Colon (tissue), 2 donors: ENCODE measurements at regions not wholly inside any gene's neighbourhood (a gene's known extent, or its start where the extent isn't known, plus 50 kb on each side); places are given as distances from the start of the nearest gene placed in this dataset.
A peak's percentile ranks its signal among the peaks of the same experiment; 100 is the strongest.
"Not testable (repeated sequence)": the region's sequence is repeated elsewhere in the genome, so short reads cannot be mapped to it uniquely, and the experiment has no call there.

ENCODE experiments used
- FAIRE-seq: peaks from 2 replicates; lab custom pipeline; 2012; peaks lifted over from hg19 to GRCh38; lab: Jason Lieb, UNC
- donor health status: control.
- donor health status: control.

GRCh38 chr13:61215116-61215515 is 200.5 kb downstream of the PCDH20 start:
- no peak for FAIRE-seq

DNA sequence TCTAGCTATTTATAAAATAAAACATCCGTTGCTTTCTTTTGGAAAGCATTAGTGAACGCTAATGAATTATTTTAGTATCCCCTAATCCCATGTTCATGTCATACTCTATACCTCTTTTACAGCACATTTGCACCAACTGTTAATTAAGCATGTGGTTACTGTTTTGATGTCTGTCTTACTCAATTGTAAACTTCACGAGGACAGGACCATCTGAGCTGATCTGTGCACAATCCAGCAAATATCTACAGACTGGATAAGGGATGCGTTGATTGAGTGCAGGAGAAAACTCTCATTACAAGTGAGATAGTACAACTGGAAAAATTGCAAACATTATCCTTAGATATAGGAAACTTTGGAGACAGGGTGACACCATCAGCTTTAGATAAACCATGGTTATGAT is 201.1 kb downstream of the PCDH20 start:
- no peak for FAIRE-seq

- not testable (repeated sequence) for FAIRE-seq
Measured at GRCh38 chr13:61205898-61206297, 209.8 kb downstream of the PCDH20 start.

GRCh38 chr13:61204025-61204424 is 211.6 kb downstream of the PCDH20 start:
- FAIRE-seq, result no peak

DNA sequence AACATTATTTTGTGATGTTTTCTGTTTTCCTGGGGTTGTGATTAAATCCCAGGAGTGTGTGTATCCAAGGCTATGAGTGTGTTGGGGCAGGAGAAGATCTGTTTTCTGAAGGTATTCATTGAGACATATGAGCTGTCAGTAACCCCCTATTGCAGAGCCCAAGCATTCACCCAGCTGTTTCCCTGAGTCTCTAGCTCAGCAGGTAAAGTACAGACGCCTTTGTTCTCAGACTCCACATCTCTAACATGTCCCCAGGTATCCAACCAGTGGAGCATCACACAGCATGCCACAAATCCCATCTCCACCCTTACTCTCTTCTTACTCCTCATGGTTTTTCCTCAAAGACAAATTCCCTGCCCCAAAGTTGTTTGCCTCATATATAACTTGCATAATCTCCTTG is 213.6 kb downstream of the PCDH20 start:
- no peak for FAIRE-seq

GRCh38 chr13:61192826-61193225 is 222.8 kb downstream of the PCDH20 start:
- peak; percentile 10 for FAIRE-seq

DNA sequence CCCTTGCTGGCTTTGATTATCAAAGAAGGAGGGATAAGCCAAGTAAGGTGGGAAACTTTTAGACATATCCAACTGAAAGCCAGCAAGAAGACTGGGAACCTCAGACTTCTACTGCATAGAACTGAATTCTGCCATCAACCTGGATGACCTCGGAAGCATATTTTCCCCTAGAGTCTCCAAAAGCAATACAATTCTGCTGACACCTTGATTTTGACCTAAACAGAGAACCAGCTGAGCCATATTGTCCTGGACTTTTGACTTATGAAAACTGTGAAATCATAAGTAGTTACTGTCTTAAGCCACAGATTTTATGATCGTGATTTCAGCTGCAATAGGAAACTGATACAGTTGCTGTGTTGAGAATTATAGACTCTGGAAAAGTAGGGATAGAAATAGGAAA is 227.6 kb downstream of the PCDH20 start:
- no peak for FAIRE-seq

GRCh38 chr13:61187471-61187870 is 228.2 kb downstream of the PCDH20 start:
- no peak for FAIRE-seq

DNA sequence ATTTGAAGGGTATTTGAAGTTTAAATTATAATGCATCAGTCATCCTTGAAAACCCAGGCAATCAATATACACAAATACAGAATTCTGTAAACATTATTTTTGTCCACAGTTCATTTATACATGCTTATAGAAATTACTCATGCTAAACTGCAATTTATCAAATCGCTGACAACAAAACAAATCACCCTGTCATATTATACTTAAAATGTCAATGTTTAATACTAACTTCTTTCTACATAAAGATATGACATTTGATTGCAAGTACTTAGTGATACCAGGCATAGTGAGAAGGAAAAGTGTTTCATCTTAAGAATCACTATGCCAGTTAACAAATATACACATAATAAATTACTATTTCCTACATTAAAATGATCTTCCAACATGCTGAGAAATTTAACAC is 232.0 kb downstream of the PCDH20 start:
- FAIRE-seq, result no peak

DNA sequence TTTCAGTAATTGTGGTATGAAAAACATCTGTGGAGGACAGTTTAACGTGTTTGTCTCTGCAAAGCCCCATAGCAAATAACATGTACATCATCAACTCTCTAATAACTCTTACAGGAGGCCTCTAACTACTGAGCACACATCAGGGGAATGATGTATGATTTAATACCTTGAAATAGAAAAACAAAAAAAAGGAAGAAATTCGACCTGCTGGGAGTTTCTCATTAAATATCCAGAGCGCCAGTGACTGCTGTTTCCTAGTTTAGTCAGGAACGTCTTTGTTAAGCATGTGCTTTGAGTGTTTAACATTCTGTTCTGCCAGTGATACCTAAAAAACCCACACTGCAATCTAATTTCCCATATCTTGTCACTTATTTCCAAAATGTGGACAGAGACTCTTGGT is 235.4 kb downstream of the PCDH20 start:
- FAIRE-seq, result no peak

DNA sequence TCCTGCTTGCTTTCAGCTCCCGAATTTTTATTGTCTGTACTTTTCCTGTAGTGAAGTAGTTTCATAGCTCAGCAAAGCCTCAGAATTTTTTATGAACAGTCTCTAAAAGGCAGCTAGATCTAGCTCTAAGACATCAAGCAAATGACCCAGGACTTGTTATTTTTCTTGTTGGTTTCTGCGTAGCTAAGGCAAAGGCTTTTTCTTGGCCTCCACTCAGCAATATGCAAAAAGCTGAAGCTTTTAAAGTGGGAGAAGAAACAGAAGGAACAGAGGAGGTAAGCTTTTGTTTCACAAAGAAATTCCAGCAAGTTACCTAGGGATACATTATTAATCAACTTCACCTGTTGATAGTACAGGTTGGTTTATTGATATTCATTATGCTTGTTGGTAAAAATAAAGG is 235.9 kb downstream of the PCDH20 start:
- FAIRE-seq, result no peak

DNA sequence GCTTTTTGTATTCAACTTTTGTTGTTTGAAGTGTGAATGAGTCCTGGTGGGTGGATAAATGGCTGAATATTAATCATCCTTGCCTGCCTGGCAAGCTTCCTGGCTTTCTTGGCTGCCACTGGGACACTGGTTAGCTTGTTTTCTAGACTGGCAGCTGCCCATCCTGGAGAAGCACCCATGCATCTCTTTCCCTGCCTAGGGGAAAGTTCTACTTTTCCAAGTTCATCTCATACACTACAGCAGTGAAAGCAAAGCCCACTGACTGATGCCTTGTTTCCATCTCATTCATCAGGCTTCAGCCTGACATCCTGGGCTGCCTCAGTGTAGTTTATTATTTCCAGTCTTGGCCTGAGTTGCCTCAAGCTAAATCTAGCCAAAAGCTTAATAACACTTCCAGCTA is 244.8 kb downstream of the PCDH20 start:
- FAIRE-seq, result no peak

GRCh38 chr13:61162636-61163035 is 253.0 kb downstream of the PCDH20 start:
- no peak for FAIRE-seq

DNA sequence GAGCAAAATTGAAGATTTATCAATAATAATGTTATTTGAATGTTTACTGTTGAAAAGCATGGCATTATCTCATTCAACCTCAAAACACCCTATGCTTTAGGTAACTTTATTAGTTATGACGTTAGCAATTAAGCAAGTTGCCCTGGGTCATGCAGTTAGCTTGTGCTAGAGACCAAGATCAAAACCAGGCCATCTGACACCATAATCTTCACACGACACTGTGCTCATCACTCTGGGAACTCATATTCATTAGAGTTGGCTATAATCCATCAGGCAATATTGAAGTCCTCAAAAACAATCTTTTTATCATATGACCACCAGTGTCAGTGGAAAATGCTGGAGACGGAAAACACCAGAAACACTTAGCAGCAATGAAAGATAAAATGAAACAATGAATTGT is 253.5 kb downstream of the PCDH20 start:
- no peak for FAIRE-seq

- no peak for FAIRE-seq
Measured at GRCh38 chr13:61156753-61157152, 258.9 kb downstream of the PCDH20 start.

- no peak for FAIRE-seq
Measured at GRCh38 chr13:61151062-61151461, 264.6 kb downstream of the PCDH20 start.

DNA sequence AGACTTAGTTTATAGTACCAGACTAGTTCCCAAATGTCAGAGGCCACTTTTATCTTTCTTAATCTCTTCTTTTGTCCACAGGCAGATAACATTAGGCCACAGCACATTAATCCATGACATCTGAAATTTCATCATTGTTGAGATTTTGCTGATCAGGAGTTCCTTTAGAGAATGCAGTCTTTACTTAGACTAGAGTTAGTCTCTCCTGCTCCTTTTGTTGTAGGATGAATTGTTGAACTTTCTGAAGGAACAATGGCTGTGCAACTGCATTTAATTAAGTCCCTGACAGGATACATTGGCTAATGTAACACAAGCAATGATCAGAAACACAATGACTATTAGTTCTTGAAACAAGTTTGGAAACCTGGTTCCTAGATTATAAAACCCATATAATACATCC is 266.3 kb downstream of the PCDH20 start:
- no peak for FAIRE-seq

- no peak for FAIRE-seq
Measured at GRCh38 chr13:61148691-61149315, 266.8 kb downstream of the PCDH20 start.

DNA sequence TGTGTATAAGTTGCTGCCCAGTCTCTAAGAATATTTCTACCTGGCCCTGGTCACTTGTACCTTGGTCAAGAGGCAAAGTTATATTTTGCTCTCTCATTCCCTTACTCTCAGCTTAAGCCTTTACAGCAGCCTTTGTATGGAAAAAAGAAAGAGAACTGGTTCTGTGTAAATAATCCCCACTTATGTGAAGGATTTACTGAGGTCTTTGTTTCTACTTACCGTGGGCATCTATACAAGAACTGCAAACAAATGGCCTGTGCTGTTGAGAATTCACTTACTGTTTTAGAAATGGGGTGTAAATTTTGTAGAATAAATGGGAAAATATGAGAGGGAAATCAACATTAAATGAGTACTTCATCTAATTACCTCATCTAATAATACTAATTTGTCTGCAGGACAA is 267.4 kb downstream of the PCDH20 start:
- no peak for FAIRE-seq

DNA sequence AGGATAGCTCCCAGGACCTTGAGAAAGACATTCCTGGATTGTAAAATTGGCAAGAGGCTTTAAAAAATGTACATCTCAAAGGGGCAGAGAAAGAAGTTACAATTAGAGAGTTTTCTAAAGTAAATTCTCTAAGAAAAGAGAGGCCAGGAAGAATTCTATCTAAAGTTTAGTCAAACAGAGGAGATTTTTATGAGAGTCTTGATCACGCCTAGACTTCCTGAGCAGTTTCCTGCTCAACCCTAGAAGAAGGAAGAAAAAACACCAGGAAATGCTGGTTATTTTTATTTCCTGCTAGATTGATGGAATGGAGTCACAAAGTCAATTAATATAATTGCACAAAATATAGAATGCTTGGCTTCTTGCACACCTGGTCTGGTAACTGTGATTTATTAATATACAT is 269.1 kb downstream of the PCDH20 start:
- FAIRE-seq, result no peak

DNA sequence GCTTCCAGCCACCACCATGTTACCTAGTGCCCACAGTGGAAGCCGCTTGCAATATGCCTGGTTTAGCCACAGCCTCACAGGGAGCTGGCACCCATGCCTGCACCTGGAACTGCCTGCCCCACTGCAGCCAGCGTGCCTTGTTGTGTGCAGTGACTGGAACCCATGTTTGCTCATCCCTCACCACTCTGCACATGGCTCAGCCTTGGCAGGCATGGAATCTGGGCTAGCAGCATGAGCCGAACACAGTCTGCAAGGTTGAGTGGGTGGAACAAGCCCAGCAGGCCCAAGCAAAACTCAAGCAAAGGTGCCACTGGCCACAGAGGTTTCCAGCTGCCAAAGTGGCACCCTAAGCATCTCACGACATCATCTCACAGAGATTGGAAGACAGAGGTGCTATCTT is 269.5 kb downstream of the PCDH20 start:
- FAIRE-seq, result no peak

DNA sequence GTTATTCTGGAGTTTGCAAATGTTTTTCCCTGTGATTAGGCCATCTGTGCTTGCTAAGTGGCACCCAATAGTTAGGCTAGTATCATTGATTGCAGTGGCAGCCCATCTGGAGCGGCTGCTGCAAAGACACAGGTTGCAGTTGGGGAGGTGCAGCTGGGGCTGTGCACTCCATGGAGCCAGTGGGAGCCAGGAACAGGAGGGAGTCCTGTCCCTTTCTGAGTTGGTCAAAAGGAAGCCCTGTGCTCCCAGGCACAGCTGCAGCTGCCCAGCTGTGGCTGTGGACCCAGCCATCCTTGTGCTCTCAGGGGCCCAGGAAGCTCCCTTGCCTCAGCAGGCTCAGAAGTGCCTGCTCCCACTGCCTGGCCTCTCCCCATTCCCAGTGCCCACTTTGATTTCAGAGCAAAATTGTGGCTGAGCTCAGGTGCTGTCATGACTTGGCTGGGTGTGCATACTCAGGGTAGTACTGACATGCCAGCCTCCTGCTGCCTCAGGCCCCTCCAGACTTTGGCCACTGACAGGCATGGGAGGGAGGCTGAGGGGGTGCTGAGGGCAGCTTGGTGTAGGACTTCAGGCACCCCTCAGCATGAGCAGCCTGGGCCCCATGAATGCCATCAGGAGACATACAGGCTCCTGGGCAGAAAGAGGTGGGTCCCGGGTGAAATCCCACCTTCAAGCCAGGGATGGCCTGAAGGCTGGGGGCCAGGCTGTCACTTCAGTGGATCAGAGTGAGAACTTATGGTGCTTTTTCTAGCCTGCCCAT is 270.6 kb downstream of the PCDH20 start:
- FAIRE-seq, result no peak

DNA sequence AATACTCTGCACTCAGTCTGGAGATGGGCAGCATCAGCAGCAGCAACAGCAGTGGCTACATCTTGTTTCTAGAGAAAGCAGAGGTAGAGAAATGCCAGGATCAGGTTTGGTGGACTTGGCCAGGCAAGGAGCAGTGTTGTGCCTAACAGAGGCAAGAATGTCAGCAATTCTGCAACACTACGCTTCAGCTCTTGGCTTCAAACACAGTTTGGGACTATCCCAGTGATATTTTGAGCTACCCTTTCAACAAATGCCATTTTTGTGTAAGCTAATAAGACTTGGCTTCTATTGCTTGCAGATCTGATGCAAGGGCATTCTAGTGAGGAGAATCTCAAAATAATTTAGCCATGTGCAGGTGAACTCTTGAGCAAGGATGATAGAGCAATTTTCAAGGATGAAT is 271.3 kb downstream of the PCDH20 start:
- FAIRE-seq, result no peak

GRCh38 chr13:61142506-61142905 is 273.1 kb downstream of the PCDH20 start:
- FAIRE-seq, result no peak
